Stimulated activated CD4-positive, alpha-beta T cell treated with anti-CD3 and anti-CD28 coated beads, Interleukin-2, amount 100 ng/mL, for 4 hours (primary cell): ENCODE measurements at regions not wholly inside any gene's neighbourhood (a gene's known extent, or its start where the extent isn't known, plus 50 kb on each side); places are given as distances from the start of the nearest gene placed in this dataset.

Source experiments
- DNase-seq: peaks from one replicate; pipeline ENCODE4 v3.0.0-alpha.2; 2020; ENCODE audit warnings: low read depth

- no peak for DNase-seq
Observed at GRCh38 chr6:137353842-137354397, 134.7 kb upstream of the IFNGR1 start.

GRCh38 chr6:137353346-137353745 lies 134.2 kb upstream of the IFNGR1 start:
- DNase-seq: no peak

- DNase-seq: no peak
Observed at GRCh38 chr6:137352859-137353258, 133.7 kb upstream of the IFNGR1 start.

- DNase-seq: no peak
Observed at GRCh38 chr6:137351890-137352289, 132.7 kb upstream of the IFNGR1 start.

GRCh38 chr6:137350857-137351256 lies 131.7 kb upstream of the IFNGR1 start:
- no peak for DNase-seq

- no peak for DNase-seq
Observed at GRCh38 chr6:137349856-137350830, 131.0 kb upstream of the IFNGR1 start.

- no peak for DNase-seq
Observed at GRCh38 chr6:137348777-137349176, 129.6 kb upstream of the IFNGR1 start.

- DNase-seq: no peak
Observed at GRCh38 chr6:137343241-137343640, 124.1 kb upstream of the IFNGR1 start.

GRCh38 chr6:137342607-137343190 lies 123.5 kb upstream of the IFNGR1 start:
- no peak for DNase-seq

- DNase-seq: peak; percentile 38
Observed at GRCh38 chr6:137341681-137342195, 122.6 kb upstream of the IFNGR1 start.

- DNase-seq: no peak
Observed at GRCh38 chr6:137339929-137340559, 120.9 kb upstream of the IFNGR1 start.

- no peak for DNase-seq
Observed at GRCh38 chr6:137334884-137335283, 115.7 kb upstream of the IFNGR1 start.

GRCh38 chr6:137334094-137334493 lies 114.9 kb upstream of the IFNGR1 start:
- no peak for DNase-seq

- no peak for DNase-seq
Observed at GRCh38 chr6:137332637-137333280, 113.6 kb upstream of the IFNGR1 start.

- no peak for DNase-seq
Observed at GRCh38 chr6:137323860-137324259, 104.7 kb upstream of the IFNGR1 start.

- no peak for DNase-seq
Observed at GRCh38 chr6:137320271-137320670, 101.1 kb upstream of the IFNGR1 start.

GRCh38 chr6:137316626-137317025 lies 97.4 kb upstream of the IFNGR1 start:
- DNase-seq: no peak

GRCh38 chr6:137315081-137315480 lies 95.9 kb upstream of the IFNGR1 start:
- DNase-seq: no peak

- DNase-seq: peak; percentile 57
Observed at GRCh38 chr6:137313928-137314855, 95.0 kb upstream of the IFNGR1 start.

GRCh38 chr6:137313211-137313610 lies 94.0 kb upstream of the IFNGR1 start:
- no peak for DNase-seq

GRCh38 chr6:137311940-137312339 lies 92.8 kb upstream of the IFNGR1 start:
- DNase-seq: no peak
